HTR-8/SVneo (cell line): ENCODE measurements at regions not wholly inside any gene's neighbourhood (a gene's known extent, or its start where the extent isn't known, plus 50 kb on each side); places are given as distances from the start of the nearest gene placed in this dataset.
A peak's percentile ranks its signal among the peaks of the same experiment; 100 is the strongest.

Source experiments
- DNase-seq: peaks from one replicate; pipeline ENCODE4 v3.0.0; 2011; ENCODE audit warnings: low spot score, mixed read lengths; ENCODE audit not compliant: insufficient read length
- FAIRE-seq: peaks from 2 replicates; lab custom pipeline; 2011; peaks lifted over from hg19 to GRCh38; lab: Jason Lieb, UNC

DNA sequence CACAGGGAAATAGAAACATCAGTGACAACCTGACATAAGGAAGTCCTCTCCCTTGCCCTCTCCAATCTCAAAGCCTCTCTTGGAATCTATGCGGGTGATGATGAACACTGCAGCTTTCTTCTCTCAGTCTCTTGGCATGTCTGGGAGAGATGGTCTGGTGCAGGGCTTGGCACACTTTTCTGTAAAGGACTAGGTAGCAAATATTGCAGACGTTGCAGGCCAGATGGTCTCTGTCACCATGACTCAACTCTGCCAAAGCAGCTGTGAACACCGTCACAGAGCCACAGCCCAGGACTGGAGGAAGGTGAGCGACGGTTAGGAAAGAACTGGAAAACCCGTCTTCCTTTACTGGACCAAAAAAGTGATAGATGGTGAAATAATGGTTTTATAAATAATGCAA lies 591.0 kb upstream of the TMEM132C start:
- DNase-seq = no peak
- FAIRE-seq = no peak

DNA sequence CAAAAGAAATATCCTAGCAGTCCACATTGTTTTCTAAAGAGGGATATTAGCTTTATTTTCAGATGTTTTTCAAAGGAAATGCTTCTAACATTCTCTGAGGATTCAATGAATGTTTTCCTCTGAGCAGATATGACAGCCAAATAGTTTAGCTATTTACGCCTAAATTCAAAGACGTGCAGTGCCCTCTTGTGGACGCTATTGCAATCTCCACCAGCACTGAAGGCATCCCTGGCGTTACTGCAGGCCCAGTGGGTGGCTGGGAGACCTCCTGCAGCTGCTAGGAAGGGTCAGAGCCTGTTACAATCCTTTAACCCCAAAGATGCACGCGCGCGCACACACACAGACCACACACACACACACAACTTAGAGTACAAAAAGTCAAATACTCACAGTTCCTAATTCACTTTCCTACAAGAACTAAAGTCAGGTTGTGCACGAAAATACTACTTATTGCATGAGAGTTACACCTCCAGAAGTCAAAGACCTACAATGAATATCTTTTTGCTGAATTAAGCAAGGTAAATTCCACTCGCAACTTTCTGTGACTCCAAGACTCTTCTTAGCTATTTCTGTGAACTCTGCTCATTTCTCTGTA lies 589.3 kb upstream of the TMEM132C start:
- DNase-seq = peak; percentile 74
- FAIRE-seq = peak; percentile 36

GRCh38 chr12:127678945-127679344 lies 588.0 kb upstream of the TMEM132C start:
- DNase-seq (no peak), FAIRE-seq (no peak)

GRCh38 chr12:127680516-127680915 lies 586.5 kb upstream of the TMEM132C start:
- FAIRE-seq (no peak), DNase-seq (no peak)

- no peak for FAIRE-seq
- DNase-seq = no peak
These were observed 585.7 kb upstream of the TMEM132C start for GRCh38 chr12:127681151-127681754.

DNA sequence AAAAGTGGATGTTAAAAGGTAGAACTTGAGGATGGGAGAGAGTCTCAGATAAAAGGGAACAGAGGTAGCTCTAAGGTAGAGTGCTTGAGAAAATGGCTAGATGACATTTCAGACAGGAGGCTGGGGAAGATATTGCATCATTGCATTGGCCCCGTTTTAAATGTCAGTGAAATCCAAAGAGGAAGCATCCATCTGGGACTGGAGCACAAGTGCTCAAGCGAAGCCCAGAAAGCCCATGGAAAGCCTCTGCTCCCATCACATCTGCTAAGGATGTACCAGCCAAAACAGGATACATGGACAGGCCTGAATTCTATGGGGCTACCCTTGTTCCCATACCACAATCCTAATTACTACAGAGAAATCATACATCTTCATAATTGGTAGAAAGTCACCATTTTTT lies 581.5 kb upstream of the TMEM132C start:
- DNase-seq = no peak
- no peak for FAIRE-seq

DNA sequence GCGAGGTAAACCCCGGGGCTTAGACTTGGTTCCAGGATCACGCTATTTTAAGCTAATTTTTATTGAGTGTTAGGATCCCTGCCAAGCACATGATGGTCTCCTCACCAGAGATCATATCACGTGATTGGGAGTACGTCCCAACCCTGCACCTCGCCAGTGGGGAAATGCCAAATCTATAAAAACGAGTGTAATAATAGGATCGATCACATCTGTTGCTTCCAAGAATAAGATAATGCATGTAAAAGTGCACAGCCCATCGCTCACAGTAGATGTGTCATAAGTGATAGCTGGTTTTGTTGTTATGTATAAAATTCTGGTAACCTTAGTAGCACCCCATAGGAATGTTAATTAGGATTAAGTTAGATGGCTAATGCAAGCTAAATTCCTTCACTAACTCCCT lies 581.0 kb upstream of the TMEM132C start:
- no peak for FAIRE-seq
- no peak for DNase-seq

DNA sequence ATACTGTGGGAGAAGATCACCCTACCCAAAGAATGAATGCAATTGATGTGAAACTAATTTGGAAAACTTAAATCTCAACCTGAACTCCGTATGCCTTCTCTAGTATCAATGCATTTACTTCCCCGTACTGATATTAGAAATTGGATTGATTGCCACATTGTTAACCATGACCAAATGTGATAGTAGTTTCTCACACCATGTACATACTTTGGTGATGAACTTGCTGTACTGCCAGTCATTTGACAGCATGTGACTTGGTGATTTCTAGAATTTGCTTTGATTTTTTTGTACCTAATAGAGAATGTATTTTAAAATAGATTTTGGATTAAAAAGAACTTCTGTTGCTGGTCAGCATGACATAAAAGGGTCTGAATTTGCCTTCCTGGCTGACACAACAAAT lies 579.8 kb upstream of the TMEM132C start:
- no peak for FAIRE-seq

DNA sequence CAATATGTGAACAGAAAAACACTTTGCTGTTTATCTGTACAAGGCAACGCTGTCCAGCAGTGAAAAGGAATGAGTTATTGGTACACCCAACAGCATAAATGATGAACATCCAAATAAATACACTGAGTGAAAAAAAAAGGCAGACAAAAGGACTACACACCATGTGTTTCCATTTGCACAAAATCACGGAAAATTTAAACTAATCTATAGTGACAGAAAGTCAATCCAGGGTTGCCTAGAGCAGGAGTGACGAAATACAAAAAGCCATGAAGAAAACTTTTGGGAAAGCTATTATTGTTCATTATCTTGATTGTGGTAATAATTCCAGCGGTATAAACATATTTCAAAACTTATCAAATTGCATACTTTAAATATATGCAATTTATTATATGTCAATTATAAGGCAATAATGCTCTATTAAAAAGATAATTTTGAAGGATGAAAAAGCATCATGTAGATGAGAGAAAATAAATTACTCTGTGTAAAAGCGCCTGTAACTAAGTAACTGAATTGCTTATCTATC lies 578.0 kb upstream of the TMEM132C start:
- DNase-seq (no peak), FAIRE-seq (no peak)

More for the DNA sequence above, 579.8 kb upstream of the TMEM132C start:
- DNase-seq = no peak

DNA sequence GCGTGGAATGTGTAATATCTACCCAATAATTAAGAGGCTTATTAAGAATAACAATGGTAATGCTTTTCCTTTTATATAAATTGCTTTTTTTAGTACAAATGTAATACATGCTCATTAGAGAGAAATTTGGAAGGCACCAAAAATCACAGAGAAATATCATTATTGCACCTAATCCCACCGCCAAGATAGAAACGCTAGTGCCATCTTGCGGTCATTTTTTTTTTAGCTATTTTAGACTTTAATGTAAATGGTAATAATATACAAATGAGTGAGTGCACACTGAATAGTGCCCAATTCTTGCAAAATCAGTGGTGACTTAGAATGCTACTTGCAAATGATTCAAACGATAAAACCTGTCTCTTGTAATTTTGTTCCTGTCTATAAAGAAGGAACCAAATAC lies 576.8 kb upstream of the TMEM132C start:
- DNase-seq = no peak
- no peak for FAIRE-seq

- peak; percentile 100 for FAIRE-seq
- DNase-seq = no peak
These were observed 570.0 kb upstream of the TMEM132C start for GRCh38 chr12:127696963-127697362.

DNA sequence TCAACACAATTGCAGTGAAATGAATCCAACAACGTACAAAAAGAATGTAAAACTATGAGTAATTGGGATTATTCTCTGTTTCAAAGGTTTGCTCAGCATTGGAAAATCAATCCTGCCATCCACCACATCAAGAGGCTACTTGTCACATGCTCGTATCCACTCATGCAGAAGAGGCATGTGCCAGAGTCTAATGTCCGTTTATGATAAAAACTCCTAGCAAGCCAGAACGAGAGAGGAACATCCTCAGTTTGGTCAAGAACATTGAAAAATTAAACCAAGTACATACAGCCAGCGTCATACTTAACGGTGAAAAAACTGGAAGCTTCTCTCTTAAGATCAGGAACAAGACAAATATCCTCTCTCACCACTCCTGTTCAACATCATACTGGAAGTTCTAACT lies 563.9 kb upstream of the TMEM132C start:
- DNase-seq = no peak
- peak; percentile 4 for FAIRE-seq

DNA sequence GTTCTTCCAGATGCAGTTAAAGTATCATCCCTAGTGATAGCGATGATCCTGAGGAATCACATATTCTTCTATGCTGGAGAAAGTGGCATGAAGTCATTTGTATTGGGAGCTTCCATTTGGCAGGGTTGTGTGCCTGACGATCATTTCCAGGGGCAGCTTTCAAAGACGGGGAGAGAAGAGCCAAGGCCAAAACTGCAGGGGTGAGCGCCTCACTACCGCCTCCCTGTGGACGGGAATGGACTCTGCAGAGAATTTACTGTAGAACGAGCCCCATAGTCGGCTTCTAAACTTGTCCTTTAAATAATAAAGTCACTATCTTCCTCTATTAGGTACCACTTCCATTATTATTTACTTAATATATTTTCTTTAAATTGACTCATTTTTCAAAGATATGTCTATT lies 555.9 kb upstream of the TMEM132C start:
- DNase-seq (no peak), FAIRE-seq (no peak)

DNA sequence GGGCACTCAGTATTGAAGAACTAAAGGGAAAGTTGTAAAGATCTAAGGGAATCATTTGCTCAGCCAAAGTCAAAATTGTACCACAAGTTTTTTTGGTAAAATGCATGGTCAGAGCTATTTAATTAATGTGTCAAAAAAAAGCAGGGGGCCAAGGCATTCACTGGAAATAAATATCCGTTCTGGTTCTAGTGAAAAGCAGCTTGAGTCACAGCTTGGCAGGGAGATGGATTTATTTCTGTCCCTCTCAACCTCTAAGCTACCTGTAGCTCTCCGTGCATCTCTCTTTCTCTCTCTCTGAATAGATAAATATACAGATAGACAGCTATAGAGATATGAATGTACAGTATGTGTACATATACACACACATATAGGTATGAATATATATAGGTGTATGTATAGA lies 554.4 kb upstream of the TMEM132C start:
- DNase-seq (no peak), FAIRE-seq (no peak)

DNA sequence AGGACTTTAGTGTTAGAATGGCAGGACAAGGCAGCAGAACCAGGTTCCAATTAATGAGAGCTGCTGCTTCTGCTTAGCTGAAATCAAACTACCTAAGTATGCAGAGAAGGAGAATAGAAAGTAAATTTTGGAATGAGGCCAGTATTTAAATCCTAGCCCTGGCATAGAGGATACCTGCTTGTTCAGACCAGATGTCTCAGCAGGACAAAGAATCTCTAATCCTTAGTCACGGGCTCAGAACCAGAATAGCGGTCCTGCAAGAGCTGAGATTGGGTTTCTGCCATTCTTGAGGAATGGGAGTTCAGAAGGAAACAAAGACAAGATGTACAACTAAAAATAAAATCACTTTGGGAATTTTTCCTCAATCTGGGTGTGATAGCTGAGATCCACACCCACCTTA lies 550.8 kb upstream of the TMEM132C start:
- FAIRE-seq = no peak
- no peak for DNase-seq

GRCh38 chr12:127717278-127717677 lies 549.7 kb upstream of the TMEM132C start:
- DNase-seq = no peak
- FAIRE-seq = no peak

GRCh38 chr12:127720334-127720733 lies 546.6 kb upstream of the TMEM132C start:
- DNase-seq (no peak), FAIRE-seq (no peak)

DNA sequence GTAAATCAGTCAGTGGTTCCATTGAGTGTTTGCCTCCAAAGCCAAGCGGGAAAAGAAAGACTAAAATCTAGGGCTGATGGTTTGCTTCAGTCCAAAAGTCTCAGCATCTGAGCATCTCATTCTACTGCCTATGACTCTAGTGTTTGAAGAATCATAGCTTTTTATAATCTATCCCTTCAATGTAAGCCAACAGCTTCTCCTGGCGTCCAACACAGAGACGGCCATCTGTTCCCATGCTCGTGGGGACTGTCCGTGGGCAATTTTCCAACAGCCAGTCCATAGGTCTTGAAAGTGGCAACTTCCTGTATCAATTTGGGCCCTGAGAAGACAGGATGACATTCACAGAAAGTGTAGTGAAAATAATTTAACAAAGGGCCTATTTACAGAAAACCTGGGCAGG lies 544.4 kb upstream of the TMEM132C start:
- FAIRE-seq (no peak), DNase-seq (no peak)

DNA sequence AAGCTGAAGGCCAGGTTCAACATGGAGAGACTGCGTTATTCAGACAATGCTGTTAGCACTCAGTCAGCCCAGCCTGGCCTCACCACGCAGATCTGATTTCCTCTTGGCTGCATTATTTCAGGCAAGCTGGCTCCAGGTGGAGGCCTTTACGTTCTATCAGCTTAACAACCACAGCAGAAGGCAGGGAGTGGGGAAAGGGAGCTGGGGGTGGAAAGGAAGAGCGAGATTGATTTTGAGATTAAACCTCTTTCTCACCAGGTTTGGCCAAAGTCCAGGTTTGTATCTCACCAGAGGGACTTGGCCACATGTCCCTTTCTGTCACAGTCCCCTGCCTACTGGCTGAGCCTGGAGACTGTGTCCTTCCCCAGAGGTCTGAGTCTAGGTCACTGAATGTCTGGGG lies 543.7 kb upstream of the TMEM132C start:
- DNase-seq = no peak
- FAIRE-seq = no peak

DNA sequence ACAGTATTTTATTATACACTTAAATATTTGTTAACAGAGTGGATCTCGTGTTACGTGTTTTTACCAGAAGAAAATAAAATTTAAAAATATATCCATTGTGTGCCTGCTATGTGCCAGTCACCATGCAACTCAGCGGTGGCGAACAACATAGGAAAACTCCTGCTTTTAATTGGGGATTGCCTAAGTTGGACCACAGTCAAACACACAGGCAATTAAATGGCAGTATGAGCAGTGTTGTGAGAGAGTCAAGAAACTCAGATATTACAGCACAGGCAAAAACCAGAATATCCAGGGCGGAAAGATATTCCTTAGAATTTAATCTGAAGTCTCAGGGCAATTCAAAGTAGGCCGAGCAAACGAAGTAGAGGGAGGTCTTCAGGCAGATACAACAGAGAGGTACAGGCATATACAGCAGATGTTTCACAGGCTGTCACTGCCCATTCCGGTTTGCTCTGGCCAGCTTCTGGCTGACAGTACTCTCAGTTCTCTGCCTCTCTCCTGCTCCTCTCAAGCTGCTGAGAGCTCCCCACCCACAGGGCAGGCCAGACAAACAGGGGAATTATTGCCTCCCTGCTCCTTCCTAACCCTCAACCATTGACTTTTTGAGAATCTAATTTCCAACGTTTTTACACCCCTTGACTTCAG lies 540.2 kb upstream of the TMEM132C start:
- no peak for DNase-seq
- FAIRE-seq = no peak

GRCh38 chr12:127728285-127728684 lies 538.7 kb upstream of the TMEM132C start:
- FAIRE-seq = no peak
- DNase-seq = no peak

GRCh38 chr12:127728729-127729128 lies 538.2 kb upstream of the TMEM132C start:
- DNase-seq (no peak), FAIRE-seq (no peak)
